SU-DHL-6 (cell line): ENCODE measurements at regions not wholly inside any gene's neighbourhood (a gene's known extent, or its start where the extent isn't known, plus 50 kb on each side); places are given as distances from the start of the nearest gene placed in this dataset.

Experiments used
- H2AFZ ChIP-seq: fragments of 200-600 bp; sonication (generic); 2 replicates; pipeline ENCODE4 v1.6.1; 2014; ENCODE audit warnings: low read depth, mild to moderate bottlenecking, moderate library complexity, mixed read lengths, antibody characterized with exemption, low read length; ENCODE audit not compliant: severe bottlenecking
- H3F3A ChIP-seq: fragments of 200-600 bp; shearing (Covaris generic); 2 replicates; pipeline ENCODE4 v1.6.0; 2016; ENCODE audit warnings: antibody characterized with exemption, mild to moderate bottlenecking; ENCODE audit not compliant: insufficient read depth
- H3K27ac ChIP-seq: fragments of 200-600 bp; sonication (generic); 2 replicates; pipeline ENCODE4 v1.5.1; 2016; ENCODE audit warnings: low read depth, mild to moderate bottlenecking, low read length, moderate library complexity, mixed read lengths
- H3K27me3 ChIP-seq: fragments of 200-600 bp; sonication (generic), shearing (Covaris generic); 2 replicates; pipeline ENCODE4 v1.6.0; 2014; ENCODE audit warnings: mild to moderate bottlenecking, low read length
- H3K36me3 ChIP-seq: fragments of 200-600 bp; sonication (generic); 2 replicates; pipeline ENCODE4 v1.6.1; 2014; ENCODE audit warnings: mild to moderate bottlenecking, low read length, mixed read lengths
- H3K4me2 ChIP-seq: fragments of 300-600, 200-600 bp; shearing (Covaris generic), sonication (generic); 2 replicates; pipeline ENCODE4 v1.6.0; 2014; ENCODE audit warnings: low read length, low read depth, mild to moderate bottlenecking; ENCODE audit not compliant: poor library complexity, severe bottlenecking
- H3K4me3 ChIP-seq: fragments of 200-600 bp; sonication (generic); 2 replicates; pipeline ENCODE4 v1.5.1; 2014; ENCODE audit warnings: antibody characterized with exemption, low read length, mild to moderate bottlenecking, mixed read lengths; ENCODE audit not compliant: insufficient read depth, poor library complexity, severe bottlenecking
- H3K79me2 ChIP-seq: fragments of 200-600 bp; sonication (generic); 2 replicates; pipeline ENCODE4 v1.6.1; 2014; ENCODE audit warnings: mild to moderate bottlenecking, low read length, moderate library complexity; ENCODE audit not compliant: insufficient read depth
- H3K9ac ChIP-seq: fragments of 200-600 bp; sonication (generic); 2 replicates; pipeline ENCODE4 v1.7.0; 2014; ENCODE audit warnings: mild to moderate bottlenecking, low read length
- H3K9me2 ChIP-seq: fragments of 200-600 bp; sonication (generic); replicated peaks from 2 replicates; pipeline ENCODE4 v1.6.1; 2014; ENCODE audit warnings: low read length; ENCODE audit not compliant: insufficient read depth
- H3K9me3 ChIP-seq: fragments of 200-600 bp; sonication (generic); 2 replicates; pipeline ENCODE4 v1.6.1; 2014; ENCODE audit warnings: low read length, mixed read lengths; ENCODE audit not compliant: insufficient read depth
- H4K20me1 ChIP-seq: fragments of 200-600 bp; sonication (generic); 2 replicates; pipeline ENCODE4 v1.6.1; 2014; ENCODE audit warnings: low read depth, mild to moderate bottlenecking, antibody characterized with exemption, low read length, moderate library complexity, mixed read lengths
- CTCF ChIP-seq: fragments of 200-600 bp; sonication (generic); IDR thresholded peaks from one replicate; pipeline ENCODE4 v1.5.1; 2017; ENCODE audit warnings: antibody characterized with exemption, mild to moderate bottlenecking, low read length, moderate library complexity; ENCODE audit not compliant: insufficient read depth, poor library complexity, severe bottlenecking
- EZH2phosphoT487 ChIP-seq: fragments of 200-600 bp; sonication (generic), shearing (Covaris generic); conservative IDR thresholded peaks from 2 replicates; pipeline ENCODE4 v1.6.1; 2018; ENCODE audit warnings: mild to moderate bottlenecking, antibody characterized with exemption, low read length, moderate library complexity, mixed read lengths

DNA sequence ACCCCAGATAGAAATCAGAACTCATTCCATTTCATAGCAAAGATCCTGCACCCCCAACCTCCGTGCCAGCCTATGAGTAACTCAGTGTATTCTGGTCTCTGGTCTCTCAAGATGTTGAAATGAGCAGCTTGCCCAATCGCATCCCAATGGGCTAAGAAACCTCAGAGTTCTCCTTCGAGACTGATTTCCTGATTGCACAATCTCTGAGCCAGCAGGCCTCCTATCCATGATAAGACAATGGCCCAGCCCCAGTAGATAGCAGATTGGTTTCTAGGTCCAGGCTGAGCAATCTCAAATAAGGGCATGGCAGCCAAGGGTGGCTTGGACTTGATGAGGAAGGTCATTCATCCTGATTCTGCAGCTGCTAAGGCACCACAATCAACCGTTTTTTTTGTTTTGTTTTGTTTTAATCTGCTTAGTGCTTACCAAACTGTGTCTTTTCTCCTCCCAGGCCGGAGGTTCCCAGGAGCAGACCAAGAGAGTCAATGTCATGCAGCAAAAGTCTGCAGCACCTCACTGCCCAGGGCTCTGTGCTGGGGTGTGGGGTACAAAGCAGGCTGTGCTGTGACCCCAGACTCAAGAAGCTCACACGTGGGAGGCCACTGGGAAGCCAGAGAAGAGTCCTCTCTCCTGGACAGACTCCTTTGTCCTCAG is 125.1 kb upstream of the NXT1 start:
- no peaks in the 10 kb centered on the region for H3F3A ChIP-seq
- H3K27me3 ChIP-seq: no peaks in the 10 kb centered on the region
- no peak overlapping the region for H3K9ac ChIP-seq
- H3K79me2 ChIP-seq: no peaks in the 10 kb centered on the region
- H4K20me1 ChIP-seq: no peaks in the 10 kb centered on the region
- no peaks in the 10 kb centered on the region for H3K9me2 ChIP-seq
- no peaks in the 10 kb centered on the region for H3K36me3 ChIP-seq
- no peaks in the 10 kb centered on the region for H3K9me3 ChIP-seq
- H3K27ac ChIP-seq: no peak overlapping the region
- no peak overlapping the region for H3K4me3 ChIP-seq
- H2AFZ ChIP-seq: no peak overlapping the region
- TF ChIP-seq CTCF (no peak), EZH2phosphoT487 (no peak)
- H3K4me2 ChIP-seq: no peak overlapping the region

DNA sequence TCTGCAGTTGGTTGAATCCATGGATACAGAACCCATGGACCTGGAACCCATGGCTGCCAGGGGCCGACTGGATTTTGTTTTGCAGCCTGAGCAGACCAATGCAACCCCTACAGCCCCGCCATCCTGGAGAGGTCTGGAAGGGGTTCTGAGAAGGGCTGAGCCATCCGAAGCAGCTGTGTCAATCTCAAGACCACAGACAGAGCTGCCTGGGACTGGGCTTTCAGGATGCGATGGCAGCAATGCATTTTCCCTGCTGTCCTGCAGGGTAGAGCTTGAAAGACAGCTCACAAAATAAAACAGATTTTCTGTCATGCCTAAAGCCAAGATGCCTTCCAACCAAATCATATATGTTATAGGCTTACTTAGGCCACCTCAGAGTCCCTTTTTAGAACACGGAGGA is 125.8 kb upstream of the NXT1 start:
- H3K27me3 ChIP-seq: no peaks in the 10 kb centered on the region
- H3K79me2 ChIP-seq: no peaks in the 10 kb centered on the region
- no peak overlapping the region for H3K27ac ChIP-seq
- no peak overlapping the region for H3K4me3 ChIP-seq
- H3K9me3 ChIP-seq: no peaks in the 10 kb centered on the region
- H2AFZ ChIP-seq: no peak overlapping the region
- no peaks in the 10 kb centered on the region for H3K9me2 ChIP-seq
- no peak overlapping the region for H3K9ac ChIP-seq
- no peak for TF ChIP-seq EZH2phosphoT487
- TF ChIP-seq CTCF: no peak
- H3F3A ChIP-seq: no peaks in the 10 kb centered on the region
- H4K20me1 ChIP-seq: no peaks in the 10 kb centered on the region
- H3K4me2 ChIP-seq: no peak overlapping the region
- no peaks in the 10 kb centered on the region for H3K36me3 ChIP-seq

DNA sequence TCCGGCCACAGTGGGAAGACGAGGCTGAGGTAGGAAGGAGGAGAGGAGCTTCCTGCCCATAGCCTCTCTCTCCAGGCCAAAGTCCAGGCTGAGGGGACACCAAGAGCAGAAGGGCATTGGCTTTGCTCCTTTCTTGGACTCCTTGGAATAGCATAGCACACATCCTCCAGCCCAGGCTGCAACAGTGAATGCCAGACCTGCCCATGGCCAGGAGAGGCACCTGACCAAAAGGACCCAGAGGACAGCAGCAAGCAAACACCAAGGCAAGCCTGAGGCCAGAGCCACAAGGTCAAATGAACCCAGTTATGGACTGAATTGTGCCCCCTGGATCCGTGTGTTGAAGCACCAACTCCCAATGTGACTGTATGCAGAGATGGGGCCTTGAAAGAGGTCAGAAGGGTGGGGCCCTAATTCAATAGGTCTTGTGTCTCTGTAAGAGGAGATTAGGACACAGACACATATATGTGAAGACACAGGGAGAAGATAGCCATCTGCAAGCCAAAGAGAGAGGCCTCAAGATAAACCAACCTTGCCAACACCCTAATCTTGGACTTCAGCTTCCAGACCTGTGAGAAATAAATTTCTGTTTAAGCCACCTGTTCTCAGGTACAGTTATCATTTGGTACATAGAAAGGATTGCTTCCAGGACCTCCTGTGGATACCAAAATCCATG is 126.5 kb upstream of the NXT1 start:
- no peaks in the 10 kb centered on the region for H3K9me2 ChIP-seq
- H3K4me2 ChIP-seq: no peak overlapping the region
- no peaks in the 10 kb centered on the region for H3K9me3 ChIP-seq
- no peaks in the 10 kb centered on the region for H3K36me3 ChIP-seq
- H3K4me3 ChIP-seq: no peak overlapping the region
- TF ChIP-seq CTCF (no peak), EZH2phosphoT487 (no peak)
- no peak overlapping the region for H3K9ac ChIP-seq
- H3K79me2 ChIP-seq: no peaks in the 10 kb centered on the region
- no peaks in the 10 kb centered on the region for H4K20me1 ChIP-seq
- no peaks in the 10 kb centered on the region for H3K27me3 ChIP-seq
- H3F3A ChIP-seq: no peaks in the 10 kb centered on the region
- no peak overlapping the region for H3K27ac ChIP-seq
- H2AFZ ChIP-seq: no peak overlapping the region
